Karpas-422 (cell line): ENCODE measurements at regions not wholly inside any gene's neighbourhood (a gene's known extent, or its start where the extent isn't known, plus 50 kb on each side); places are given as distances from the start of the nearest gene placed in this dataset.
"Not testable (repeated sequence)": the region's sequence is repeated elsewhere in the genome, so short reads cannot be mapped to it uniquely, and the experiment has no call there.

Experiments
- DNase-seq: peaks from one replicate; pipeline ENCODE4 v3.0.0-alpha.2; 2015
- H2AFZ ChIP-seq: fragments of 200-600 bp; sonication (generic); 2 replicates; pipeline ENCODE4 v1.6.1; 2014; ENCODE audit warnings: antibody characterized with exemption, low read length, mixed read lengths
- H3K27ac ChIP-seq: fragments of 200-600 bp; sonication (generic); 2 replicates; pipeline ENCODE4 v1.5.1; 2014; ENCODE audit warnings: mild to moderate bottlenecking, low read length, moderate library complexity
- H3K27me3 ChIP-seq: fragments of 200-600 bp; sonication (generic); 2 replicates; pipeline ENCODE4 v1.6.1; 2014; ENCODE audit warnings: low read length, mixed read lengths
- H3K36me3 ChIP-seq: fragments of 200-600 bp; sonication (generic); 2 replicates; pipeline ENCODE4 v1.6.1; 2014; ENCODE audit warnings: low read length, mixed read lengths; ENCODE audit not compliant: insufficient read depth
- H3K4me1 ChIP-seq: fragments of 200-600 bp; sonication (generic); 2 replicates; pipeline ENCODE4 v1.6.1; 2014; ENCODE audit warnings: mild to moderate bottlenecking, low read length, mixed read lengths
- H3K4me2 ChIP-seq: fragments of 200-600 bp; sonication (generic); 2 replicates; pipeline ENCODE4 v1.6.1; 2014; ENCODE audit warnings: low read length, low read depth, mild to moderate bottlenecking; ENCODE audit not compliant: poor library complexity, severe bottlenecking
- H3K4me3 ChIP-seq: fragments of 200-600 bp; sonication (generic); 2 replicates; pipeline ENCODE4 v1.5.1; 2014; ENCODE audit warnings: mild to moderate bottlenecking, antibody characterized with exemption, low read length, mixed read lengths
- H3K79me2 ChIP-seq: fragments of 200-600 bp; sonication (generic); 2 replicates; pipeline ENCODE4 v1.6.1; 2014; ENCODE audit warnings: mild to moderate bottlenecking, low read length, mixed read lengths
- H3K9ac ChIP-seq: fragments of 200-600 bp; sonication (generic); 2 replicates; pipeline ENCODE4 v1.6.0; 2014; ENCODE audit warnings: low read length
- H3K9me2 ChIP-seq: fragments of 200-600 bp; sonication (generic), shearing (Covaris generic); replicated peaks from 2 replicates; pipeline ENCODE4 v1.6.0; 2014; ENCODE audit warnings: mild to moderate bottlenecking, low read length, moderate library complexity; ENCODE audit not compliant: insufficient read depth
- H3K9me3 ChIP-seq: fragments of 300-700, 200-600 bp; sonication (generic); 2 replicates; pipeline ENCODE4 v1.6.1; 2014; ENCODE audit warnings: low read length, mixed read lengths
- H4K20me1 ChIP-seq: fragments of 200-600 bp; sonication (generic); 2 replicates; pipeline ENCODE4 v1.6.1; 2014; ENCODE audit warnings: mild to moderate bottlenecking, antibody characterized with exemption, low read length, low read depth; ENCODE audit not compliant: insufficient read depth

DNA sequence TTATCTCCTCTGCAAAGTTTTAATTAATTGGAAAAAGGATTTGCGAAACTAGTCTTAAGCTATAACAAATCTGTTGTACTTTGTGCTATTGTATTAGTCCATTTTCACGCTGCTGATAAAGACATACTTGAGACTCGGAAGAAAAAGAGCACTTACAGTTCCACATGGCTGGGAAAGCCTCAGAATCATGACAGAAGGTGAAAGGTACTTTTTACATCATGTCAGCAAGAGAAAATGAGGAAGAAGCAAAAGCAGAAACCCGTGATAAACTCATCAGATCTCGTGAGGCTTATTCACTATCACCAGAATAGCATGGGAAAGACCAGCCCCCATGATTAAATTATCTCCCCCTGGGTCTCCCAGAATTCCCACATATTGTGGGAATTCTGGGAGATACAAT lies 118.1 kb upstream of the PRKD1 start:
- H3K79me2 ChIP-seq = no peaks in the 10 kb centered on the region
- DNase-seq = no peak

DNA sequence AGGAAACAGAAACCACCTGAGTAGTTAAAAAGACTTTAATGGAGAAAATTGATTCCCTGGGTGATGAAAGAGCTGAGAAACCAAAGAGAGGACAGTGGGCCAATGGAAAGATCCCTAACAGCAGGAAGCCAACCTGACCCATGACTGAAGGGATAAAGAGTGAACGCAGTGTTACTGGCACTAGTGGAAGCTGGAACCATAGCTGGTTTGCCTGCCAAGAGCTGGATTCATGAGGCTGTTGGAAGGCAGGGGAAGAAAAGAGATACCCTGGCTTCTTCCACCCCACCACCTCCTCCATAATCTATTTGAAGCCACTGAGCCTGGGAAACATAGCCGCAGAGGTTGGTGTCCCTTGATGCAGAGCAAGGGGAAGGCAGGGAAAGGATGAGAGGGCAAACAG lies 125.5 kb upstream of the PRKD1 start:
- H3K9me3 ChIP-seq = peaks cover 60% of the 10 kb centered on the region
- H3K4me2 ChIP-seq = no peak overlapping the region
- no peak overlapping the region for H3K9ac ChIP-seq
- H3K27ac ChIP-seq = no peak overlapping the region
- H4K20me1 ChIP-seq = no peaks in the 10 kb centered on the region
- H3K27me3 ChIP-seq = no peaks in the 10 kb centered on the region
- no peak overlapping the region for H3K4me3 ChIP-seq
- no peaks in the 10 kb centered on the region for H3K9me2 ChIP-seq
- DNase-seq = no peak
- no peaks in the 10 kb centered on the region for H3K4me1 ChIP-seq
- H3K79me2 ChIP-seq = no peaks in the 10 kb centered on the region
- no peaks in the 10 kb centered on the region for H3K36me3 ChIP-seq
- no peak overlapping the region for H2AFZ ChIP-seq

More for the DNA sequence above, 118.1 kb upstream of the PRKD1 start:
- no peaks in the 10 kb centered on the region for H3K9me2 ChIP-seq
- no peak overlapping the region for H3K4me2 ChIP-seq
- no peaks in the 10 kb centered on the region for H4K20me1 ChIP-seq
- H3K4me1 ChIP-seq = no peaks in the 10 kb centered on the region
- no peak overlapping the region for H2AFZ ChIP-seq
- no peak overlapping the region for H3K4me3 ChIP-seq
- H3K9me3 ChIP-seq = peaks cover 58% of the 10 kb centered on the region
- H3K27me3 ChIP-seq = no peaks in the 10 kb centered on the region
- H3K9ac ChIP-seq = no peak overlapping the region
- no peaks in the 10 kb centered on the region for H3K36me3 ChIP-seq
- H3K27ac ChIP-seq = no peak overlapping the region

- H3K27ac ChIP-seq = no peak overlapping the region
- H2AFZ ChIP-seq = no peak overlapping the region
- H3K9me2 ChIP-seq = no peaks in the 10 kb centered on the region
- H3K79me2 ChIP-seq = no peaks in the 10 kb centered on the region
- H3K4me1 ChIP-seq = no peaks in the 10 kb centered on the region
- H3K4me2 ChIP-seq = no peak overlapping the region
- H3K9me3 ChIP-seq = peaks cover 56% of the 10 kb centered on the region
- no peak overlapping the region for H3K9ac ChIP-seq
- no peaks in the 10 kb centered on the region for H3K36me3 ChIP-seq
- no peak overlapping the region for H3K4me3 ChIP-seq
- H3K27me3 ChIP-seq = no peaks in the 10 kb centered on the region
- no peak for DNase-seq
- no peaks in the 10 kb centered on the region for H4K20me1 ChIP-seq
Observed at GRCh38 chr14:30054201-30054600, 126.6 kb upstream of the PRKD1 start.

GRCh38 chr14:30058401-30058800 lies 130.8 kb upstream of the PRKD1 start:
- Histone ChIP-seq H3K4me1 (no peaks in the 10 kb centered on the region), H2AFZ (no peak overlapping the region), H3K4me3 (no peak overlapping the region), H3K9me2 (no peaks in the 10 kb centered on the region), H3K4me2 (no peak overlapping the region), H3K27me3 (no peaks in the 10 kb centered on the region), H3K27ac (no peak overlapping the region), H3K9me3 (peaks cover 49% of the 10 kb centered on the region), H3K79me2 (no peaks in the 10 kb centered on the region), H3K36me3 (no peaks in the 10 kb centered on the region), H4K20me1 (no peaks in the 10 kb centered on the region), H3K9ac (no peak overlapping the region)
- DNase-seq = no peak

GRCh38 chr14:30063746-30064145 lies 136.1 kb upstream of the PRKD1 start:
- no peaks in the 10 kb centered on the region for H3K79me2 ChIP-seq
- H3K36me3 ChIP-seq = no peaks in the 10 kb centered on the region
- no peak for DNase-seq
- no peak overlapping the region for H2AFZ ChIP-seq
- H3K27ac ChIP-seq = no peak overlapping the region
- H3K27me3 ChIP-seq = no peaks in the 10 kb centered on the region
- H3K9ac ChIP-seq = no peak overlapping the region
- no peak overlapping the region for H3K4me3 ChIP-seq
- H3K9me2 ChIP-seq = no peaks in the 10 kb centered on the region
- no peak overlapping the region for H3K4me2 ChIP-seq
- H3K4me1 ChIP-seq = no peaks in the 10 kb centered on the region
- H4K20me1 ChIP-seq = no peaks in the 10 kb centered on the region
- H3K9me3 ChIP-seq = peaks cover 52% of the 10 kb centered on the region

DNA sequence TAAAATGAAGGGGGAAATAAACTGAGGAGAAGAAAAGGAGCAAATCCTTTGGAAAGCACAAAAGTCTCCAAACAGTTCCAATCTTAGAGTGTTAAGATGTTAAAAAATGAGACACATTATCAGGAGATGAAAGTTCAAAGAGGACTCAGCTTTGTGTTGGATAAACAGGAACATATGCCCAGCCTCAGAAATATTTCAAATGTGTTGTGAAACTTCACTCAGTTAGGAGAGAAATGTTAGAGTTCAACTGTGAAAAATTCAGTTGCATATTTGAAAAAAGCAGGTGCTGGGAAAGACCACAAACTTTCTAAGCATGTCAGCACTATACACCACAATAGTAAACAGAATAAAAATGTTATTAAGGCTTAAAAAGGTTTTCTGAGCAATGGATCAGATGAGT lies 136.8 kb upstream of the PRKD1 start:
- Histone ChIP-seq H4K20me1 (no peaks in the 10 kb centered on the region), H3K27me3 (no peaks in the 10 kb centered on the region), H3K9me2 (no peaks in the 10 kb centered on the region), H3K27ac (no peak overlapping the region), H2AFZ (no peak overlapping the region), H3K9ac (no peak overlapping the region), H3K9me3 (peaks cover 56% of the 10 kb centered on the region), H3K36me3 (no peaks in the 10 kb centered on the region), H3K79me2 (no peaks in the 10 kb centered on the region), H3K4me2 (no peak overlapping the region), H3K4me1 (no peaks in the 10 kb centered on the region), H3K4me3 (no peak overlapping the region)
- no peak for DNase-seq

GRCh38 chr14:30069536-30069935 lies 141.9 kb upstream of the PRKD1 start:
- Histone ChIP-seq H3K27ac (no peak overlapping the region), H3K79me2 (no peaks in the 10 kb centered on the region), H3K9me2 (no peaks in the 10 kb centered on the region), H3K9ac (no peak overlapping the region), H3K36me3 (no peaks in the 10 kb centered on the region), H3K4me2 (no peak overlapping the region), H2AFZ (no peak overlapping the region), H4K20me1 (no peaks in the 10 kb centered on the region), H3K27me3 (no peaks in the 10 kb centered on the region), H3K4me3 (no peak overlapping the region), H3K9me3 (peaks cover 47% of the 10 kb centered on the region), H3K4me1 (no peaks in the 10 kb centered on the region)
- DNase-seq = no peak

- peaks cover 46% of the 10 kb centered on the region for H3K9me3 ChIP-seq
- H3K9ac ChIP-seq, H3K27me3 ChIP-seq, H3K27ac ChIP-seq, DNase-seq, H3K9me2 ChIP-seq, H2AFZ ChIP-seq, H3K36me3 ChIP-seq, H3K4me3 ChIP-seq, H3K79me2 ChIP-seq, H3K4me1 ChIP-seq, H4K20me1 ChIP-seq, H3K4me2 ChIP-seq: not testable (repeated sequence)
Observed at GRCh38 chr14:30072454-30072853, 144.8 kb upstream of the PRKD1 start.

GRCh38 chr14:30077946-30078345 lies 150.3 kb upstream of the PRKD1 start:
- Histone ChIP-seq H3K27me3 (no peaks in the 10 kb centered on the region), H3K79me2 (no peaks in the 10 kb centered on the region), H3K9me3 (peaks cover 27% of the 10 kb centered on the region), H4K20me1 (no peaks in the 10 kb centered on the region), H3K36me3 (no peaks in the 10 kb centered on the region), H3K4me3 (no peak overlapping the region), H3K9me2 (no peaks in the 10 kb centered on the region), H3K9ac (no peak overlapping the region), H3K27ac (no peak overlapping the region), H3K4me1 (no peaks in the 10 kb centered on the region), H2AFZ (no peak overlapping the region), H3K4me2 (no peak overlapping the region)
- no peak for DNase-seq
